ENCODE measurements at regions not wholly inside any gene's neighbourhood (a gene's known extent, or its start where the extent isn't known, plus 50 kb on each side); places are given as distances from the start of the nearest gene placed in this dataset.
"Not testable (repeated sequence)": the region's sequence is repeated elsewhere in the genome, so short reads cannot be mapped to it uniquely, and the experiment has no call there.

DNA sequence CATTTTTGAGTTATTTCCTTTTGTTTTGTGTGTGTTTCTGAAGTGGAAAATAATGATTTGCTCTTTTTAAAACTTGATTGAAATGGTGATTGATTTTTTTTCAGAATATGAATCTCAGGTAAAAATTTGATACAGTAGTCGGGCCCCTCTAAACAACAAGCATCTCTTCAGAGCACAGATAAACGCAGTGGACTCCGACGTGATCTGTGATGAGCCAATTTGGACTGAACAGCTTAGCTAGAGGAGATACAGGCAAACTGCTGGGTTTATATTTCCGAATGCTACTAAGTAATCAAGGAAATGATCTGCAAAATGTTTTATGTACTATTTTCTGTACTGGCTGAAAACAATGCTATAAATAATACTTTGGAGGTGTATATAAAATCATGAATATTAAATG, 705.7 kb upstream of the RGS18 start:
- DNase-seq (ENCODE audit: insufficient read length, low spot score) (no peak), FAIRE-seq (no peak)
- TF ChIP-seq POLR2A (IDR thresholded peaks at IDR 0.05; ENCODE audit: low read depth, low read length), result no peak

DNA sequence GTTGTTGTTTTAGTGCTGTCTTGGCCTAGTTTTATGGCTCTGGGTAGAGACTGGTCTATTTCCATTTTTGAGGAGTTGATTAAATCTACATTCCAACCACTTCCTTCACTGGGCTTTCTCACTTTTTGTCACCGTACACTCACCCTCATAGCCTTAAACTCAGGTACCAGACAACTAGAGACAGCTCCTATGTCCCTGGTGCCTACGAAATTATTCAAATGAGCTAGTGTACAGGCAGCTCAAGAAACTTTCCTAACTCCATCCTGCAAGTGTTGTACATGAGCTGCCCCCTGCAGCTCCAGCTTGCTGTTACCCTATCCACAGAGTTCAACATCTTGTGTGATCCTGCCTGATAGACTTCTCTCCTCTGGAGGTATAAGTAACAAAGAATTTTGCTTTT, 704.8 kb upstream of the RGS18 start:
- no peak for DNase-seq (ENCODE audit: insufficient read length, low spot score)

GRCh38 chr1:191457889-191458288, 700.4 kb upstream of the RGS18 start:
- no peak for TF ChIP-seq POLR2A (IDR thresholded peaks at IDR 0.05; ENCODE audit: low read depth, low read length)
- DNase-seq (ENCODE audit: insufficient read length, low spot score) (no peak), FAIRE-seq (no peak)

More for the DNA sequence above, 704.8 kb upstream of the RGS18 start:
- FAIRE-seq, result peak; percentile 15
- no peak for TF ChIP-seq POLR2A (IDR thresholded peaks at IDR 0.05; ENCODE audit: low read depth, low read length)

DNA sequence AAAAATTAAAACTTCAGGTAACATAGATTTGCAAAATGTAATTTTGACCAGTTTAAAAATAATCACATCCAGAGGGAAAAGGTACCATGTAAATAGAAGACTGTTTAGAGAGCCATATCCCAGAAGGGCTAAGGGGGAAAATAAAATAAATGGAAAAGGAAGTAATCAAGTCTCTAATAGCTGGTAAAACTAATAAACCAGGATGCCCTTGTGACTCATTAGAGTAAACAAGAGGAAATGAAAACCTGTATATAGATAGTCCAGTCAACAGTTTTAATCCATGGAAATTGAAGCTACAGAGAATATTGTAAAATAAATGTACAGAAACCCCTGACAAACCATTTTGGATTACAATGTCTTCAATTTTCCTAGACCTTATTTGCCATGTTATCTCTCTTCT, 698.0 kb upstream of the RGS18 start:
- FAIRE-seq, result no peak
- no peak for DNase-seq (ENCODE audit: insufficient read length, low spot score)
- TF ChIP-seq POLR2A (IDR thresholded peaks at IDR 0.05; ENCODE audit: low read depth, low read length), result no peak

- FAIRE-seq (no peak), DNase-seq (ENCODE audit: insufficient read length, low spot score) (no peak)
- TF ChIP-seq POLR2A (IDR thresholded peaks at IDR 0.05; ENCODE audit: low read depth, low read length), result no peak
Measured at GRCh38 chr1:191483988-191484387, 674.3 kb upstream of the RGS18 start.

DNA sequence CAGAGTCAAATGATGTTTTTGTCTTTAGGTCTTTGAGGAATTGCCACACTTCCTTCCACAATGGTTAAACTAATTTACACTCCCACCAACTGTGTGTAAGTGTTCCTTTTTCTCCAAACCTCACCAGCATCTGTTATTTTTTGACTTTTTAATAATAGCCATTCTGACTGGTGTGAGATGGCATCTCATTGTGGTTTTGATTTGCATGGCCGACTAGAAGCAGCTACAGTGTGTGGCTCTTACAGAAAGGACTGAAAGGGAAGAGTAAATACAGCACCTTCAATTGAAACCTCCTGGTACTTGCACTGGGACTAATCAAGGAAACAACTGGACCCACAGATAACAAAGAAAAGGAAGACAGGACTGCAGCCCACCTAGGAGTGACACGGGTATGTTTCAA, 668.0 kb upstream of the RGS18 start:
- FAIRE-seq, result no peak
- no peak for DNase-seq (ENCODE audit: insufficient read length, low spot score)
- no peak for TF ChIP-seq POLR2A (IDR thresholded peaks at IDR 0.05; ENCODE audit: low read depth, low read length)

- TF ChIP-seq POLR2A (IDR thresholded peaks at IDR 0.05; ENCODE audit: low read depth, low read length), result no peak
- FAIRE-seq, result no peak
- DNase-seq (ENCODE audit: insufficient read length, low spot score), result no peak
Measured at GRCh38 chr1:191495040-191495439, 663.2 kb upstream of the RGS18 start.

DNA sequence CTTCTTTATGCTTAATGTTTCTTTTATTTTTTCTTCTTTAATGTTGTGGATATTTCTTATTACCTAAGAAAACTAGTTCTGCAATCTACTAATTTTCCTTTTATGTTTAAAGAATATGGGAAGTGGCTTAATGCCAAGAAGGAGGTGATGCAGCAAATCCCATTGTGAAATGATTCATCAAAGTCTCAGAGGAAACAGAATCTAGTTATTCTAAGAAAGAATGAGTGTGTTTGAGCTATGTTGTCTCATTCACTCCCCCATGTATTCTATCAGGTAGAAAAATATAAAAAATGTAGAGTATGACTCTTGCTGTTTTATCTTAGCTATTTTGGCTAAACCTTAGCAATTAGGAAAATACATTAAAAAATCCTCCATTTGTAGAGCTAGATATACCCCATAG, 659.9 kb upstream of the RGS18 start:
- DNase-seq (ENCODE audit: insufficient read length, low spot score) (peak; percentile 7), FAIRE-seq (peak; percentile 41)
- no peak for TF ChIP-seq POLR2A (IDR thresholded peaks at IDR 0.05; ENCODE audit: low read depth, low read length)

GRCh38 chr1:191498825-191499224, 659.4 kb upstream of the RGS18 start:
- no peak for FAIRE-seq
- no peak for DNase-seq (ENCODE audit: insufficient read length, low spot score)

DNA sequence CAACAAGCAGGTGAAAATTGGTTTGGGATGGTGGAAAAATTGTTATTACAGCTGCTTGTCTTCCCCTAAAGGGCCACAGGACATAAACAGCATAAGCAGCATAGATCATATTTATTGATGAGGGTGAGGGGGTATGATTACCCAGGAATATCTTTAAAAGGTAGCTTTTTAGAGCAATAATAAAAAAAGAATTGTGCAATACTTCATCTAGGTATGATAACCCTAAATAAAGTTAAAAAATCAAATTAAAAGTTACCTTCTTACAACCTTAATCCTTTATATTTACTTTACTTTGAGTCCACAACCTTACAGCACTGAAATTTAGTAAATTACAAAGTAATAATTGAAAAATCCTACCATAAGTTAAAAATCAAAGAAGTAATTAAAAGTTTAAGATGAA, 653.3 kb upstream of the RGS18 start:
- FAIRE-seq (no peak), DNase-seq (ENCODE audit: insufficient read length, low spot score) (no peak)

More at GRCh38 chr1:191498825-191499224, 659.4 kb upstream of the RGS18 start:
- no peak for TF ChIP-seq POLR2A (IDR thresholded peaks at IDR 0.05; ENCODE audit: low read depth, low read length)

GRCh38 chr1:191508239-191508638, 650.0 kb upstream of the RGS18 start:
- TF ChIP-seq POLR2A (IDR thresholded peaks at IDR 0.05; ENCODE audit: low read depth, low read length), result no peak
- no peak for FAIRE-seq

More for the DNA sequence above, 653.3 kb upstream of the RGS18 start:
- no peak for TF ChIP-seq POLR2A (IDR thresholded peaks at IDR 0.05; ENCODE audit: low read depth, low read length)

DNA sequence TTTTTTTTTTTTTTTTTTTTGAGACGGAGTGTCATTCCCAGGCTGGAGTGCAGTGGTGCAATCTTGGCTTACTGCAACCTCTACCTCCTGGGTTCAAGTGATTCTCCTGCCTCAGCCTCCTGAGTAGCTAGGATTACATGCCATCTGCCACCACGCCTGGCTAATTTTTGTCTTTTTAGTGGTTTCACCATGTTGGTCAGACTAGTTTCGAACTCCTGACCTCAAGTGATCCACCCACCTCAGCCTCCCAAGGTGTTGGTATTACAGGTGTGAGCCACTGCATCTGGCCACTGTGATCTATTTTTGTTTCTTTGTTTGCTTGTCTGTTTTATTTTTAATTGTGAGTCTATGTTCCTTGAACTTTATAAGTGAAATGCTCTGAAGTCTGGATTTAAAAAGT, 646.8 kb upstream of the RGS18 start:
- FAIRE-seq, result not testable (repeated sequence)

More at GRCh38 chr1:191508239-191508638, 650.0 kb upstream of the RGS18 start:
- DNase-seq (ENCODE audit: insufficient read length, low spot score), result no peak

GRCh38 chr1:191517826-191518225, 640.4 kb upstream of the RGS18 start:
- TF ChIP-seq POLR2A (IDR thresholded peaks at IDR 0.05; ENCODE audit: low read depth, low read length), result no peak
- FAIRE-seq (no peak), DNase-seq (ENCODE audit: insufficient read length, low spot score) (no peak)

More for the DNA sequence above, 646.8 kb upstream of the RGS18 start:
- not testable (repeated sequence) for DNase-seq (ENCODE audit: insufficient read length, low spot score)

DNA sequence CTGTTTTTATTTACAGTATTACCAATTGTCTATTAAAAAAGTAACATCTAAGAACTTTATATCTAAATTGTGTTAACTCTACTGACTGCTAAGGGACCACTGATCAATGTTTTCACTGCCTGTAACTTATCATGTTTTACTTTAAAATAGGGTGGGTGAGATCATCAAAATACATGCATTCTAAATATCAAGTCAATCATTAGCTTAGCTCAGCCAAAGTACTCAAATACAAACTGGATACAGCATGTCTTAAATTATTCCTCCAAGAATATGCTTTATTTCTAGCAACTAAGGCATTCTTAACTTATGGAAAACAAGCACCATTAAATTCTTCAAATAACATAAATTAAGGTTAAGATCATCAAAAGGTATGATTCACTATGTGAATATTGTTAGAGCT, 638.7 kb upstream of the RGS18 start:
- TF ChIP-seq POLR2A (IDR thresholded peaks at IDR 0.05; ENCODE audit: low read depth, low read length), result no peak
- no peak for FAIRE-seq

DNA sequence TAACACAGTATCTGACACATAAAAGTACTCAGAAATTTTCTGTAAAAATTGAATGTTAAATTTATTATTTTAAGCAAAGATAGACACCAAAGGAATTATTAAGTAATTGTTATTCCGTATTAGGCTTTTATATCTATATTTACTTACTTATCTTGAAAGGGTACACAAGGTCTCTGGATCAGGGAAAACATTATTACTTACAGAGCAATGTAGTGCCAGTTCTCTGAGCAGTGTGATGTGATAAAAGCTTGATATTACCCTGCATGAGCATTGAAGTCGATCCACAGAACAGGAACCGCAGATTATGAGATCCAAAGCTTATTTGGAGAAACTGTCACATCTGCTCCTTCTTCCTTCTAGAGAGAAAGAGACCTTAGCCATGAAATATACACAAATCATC, 637.9 kb upstream of the RGS18 start:
- FAIRE-seq (no peak), DNase-seq (ENCODE audit: insufficient read length, low spot score) (no peak)
- TF ChIP-seq POLR2A (IDR thresholded peaks at IDR 0.05; ENCODE audit: low read depth, low read length), result no peak

More for the DNA sequence above, 638.7 kb upstream of the RGS18 start:
- DNase-seq (ENCODE audit: insufficient read length, low spot score), result no peak

DNA sequence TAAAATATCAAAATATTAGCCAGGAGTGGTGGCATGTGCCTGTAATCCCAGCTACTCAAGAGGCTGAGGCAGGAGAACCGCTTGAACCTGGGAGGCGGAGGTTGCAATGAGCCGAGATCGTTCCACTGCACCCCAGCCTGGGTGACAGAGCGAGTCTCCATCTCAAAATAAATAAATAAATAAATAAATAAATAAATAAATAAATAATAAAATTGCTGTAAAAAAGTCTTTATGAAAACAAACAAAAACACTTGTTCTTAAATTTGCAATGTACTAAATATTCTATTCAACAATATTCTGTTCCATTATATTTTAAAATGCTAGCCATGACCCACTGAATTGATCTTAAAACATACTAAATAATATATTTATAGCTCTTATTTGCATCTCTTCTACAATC, 632.3 kb upstream of the RGS18 start:
- FAIRE-seq, result not testable (repeated sequence)

More for the DNA sequence above, 632.3 kb upstream of the RGS18 start:
- DNase-seq (ENCODE audit: insufficient read length, low spot score), result not testable (repeated sequence)

Measured in H54 (cell line).